ENCODE measurements at regions not wholly inside any gene's neighbourhood (a gene's known extent, or its start where the extent isn't known, plus 50 kb on each side); places are given as distances from the start of the nearest gene placed in this dataset.
A peak's percentile ranks its signal among the peaks of the same experiment; 100 is the strongest.

DNA sequence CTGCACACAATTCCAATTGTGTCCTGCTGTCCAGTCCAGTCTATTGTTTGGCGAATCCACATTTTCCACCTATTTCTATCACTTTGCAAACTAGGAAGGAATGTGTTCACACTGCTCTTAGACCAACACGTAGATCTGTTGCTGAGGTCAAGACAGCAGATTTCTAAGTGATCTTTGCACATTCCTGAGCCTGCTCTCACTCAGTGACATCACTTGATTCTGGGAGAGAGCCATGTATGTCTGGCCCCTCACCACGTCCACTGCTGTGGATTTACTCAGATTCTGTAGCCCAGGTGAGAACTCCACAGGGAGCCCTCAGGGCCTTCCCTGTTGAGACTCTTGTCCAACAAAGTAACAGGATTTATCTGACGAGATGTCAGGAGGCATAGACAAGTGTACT lies 317.2 kb downstream of the TSN start (continued):
- TF ChIP-seq, protein P1, sequence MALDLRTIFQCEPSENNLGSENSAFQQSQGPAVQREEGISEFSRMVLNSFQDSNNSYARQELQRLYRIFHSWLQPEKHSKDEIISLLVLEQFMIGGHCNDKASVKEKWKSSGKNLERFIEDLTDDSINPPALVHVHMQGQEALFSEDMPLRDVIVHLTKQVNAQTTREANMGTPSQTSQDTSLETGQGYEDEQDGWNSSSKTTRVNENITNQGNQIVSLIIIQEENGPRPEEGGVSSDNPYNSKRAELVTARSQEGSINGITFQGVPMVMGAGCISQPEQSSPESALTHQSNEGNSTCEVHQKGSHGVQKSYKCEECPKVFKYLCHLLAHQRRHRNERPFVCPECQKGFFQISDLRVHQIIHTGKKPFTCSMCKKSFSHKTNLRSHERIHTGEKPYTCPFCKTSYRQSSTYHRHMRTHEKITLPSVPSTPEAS (tag by site-specific recombination; IDR thresholded peaks at IDR 0.05): no peak
- no peak for TF ChIP-seq ZNF292 (tag by site-specific recombination; IDR thresholded peaks at IDR 0.05; ENCODE audit: borderline replicate concordance, low read depth)
- no peak for TF ChIP-seq SALL2 (tag by site-specific recombination; IDR thresholded peaks at IDR 0.05; ENCODE audit: borderline replicate concordance)
- TF ChIP-seq ZNF324 (tag by site-specific recombination; IDR thresholded peaks at IDR 0.05): no peak
- no peak for TF ChIP-seq ZNF558 (tag by site-specific recombination; IDR thresholded peaks at IDR 0.05)
- TF ChIP-seq ZNF366 (tag by site-specific recombination; conservative IDR thresholded peaks at IDR 0.05): no peak
- TF ChIP-seq ZNF423 (tag by site-specific recombination; IDR thresholded peaks at IDR 0.05): no peak

DNA sequence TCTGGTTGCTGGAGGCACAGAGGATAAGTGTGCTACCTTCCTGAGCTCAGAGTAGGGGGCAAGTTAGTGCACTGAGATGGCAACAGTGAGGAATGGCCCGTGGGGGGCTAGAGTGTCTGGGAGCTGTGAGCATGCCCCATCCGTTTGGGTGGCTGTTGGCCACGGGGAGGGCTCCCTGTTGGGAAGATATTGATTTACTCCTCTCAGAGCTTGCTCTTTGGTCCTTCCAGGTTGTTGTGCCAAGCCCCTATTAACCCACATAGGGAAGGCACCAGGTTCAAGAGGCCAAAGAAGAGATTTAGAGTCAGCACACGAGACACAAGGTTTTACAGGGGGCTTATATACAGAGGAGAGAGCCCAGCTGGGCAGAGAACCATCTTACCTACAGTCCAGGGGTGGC lies 318.8 kb downstream of the TSN start:
- TF ChIP-seq KLF10 (tag by site-specific recombination; IDR thresholded peaks at IDR 0.05) (no peak), ZNF140 (tag by site-specific recombination; IDR thresholded peaks at IDR 0.05) (no peak), MEIS1 (CRISPR knock-in tag; IDR thresholded peaks at IDR 0.05; ENCODE audit: borderline replicate concordance) (no peak), ZFP41 (tag by site-specific recombination; IDR thresholded peaks at IDR 0.05; ENCODE audit: borderline replicate concordance) (no peak), ZIC2 (tag by site-specific recombination; IDR thresholded peaks at IDR 0.05) (peak; percentile 43; the same call in 1 of the 2 replicates), ZBTB8A (tag by site-specific recombination; IDR thresholded peaks at IDR 0.05) (no peak), SP2 (tag by site-specific recombination; IDR thresholded peaks at IDR 0.05) (no peak)
- H3K36me3 ChIP-seq (ENCODE audit: control insufficient read depth in 2 of 2, insufficient read depth in 1 of 2, low read length in 2 of 2): no peaks in the 10 kb centered on the region
- no peaks in the 10 kb centered on the region for H3K9me3 ChIP-seq (ENCODE audit: control insufficient read depth, insufficient read depth, low read depth, low read length)
- H3K27ac ChIP-seq (ENCODE audit: extremely low read depth, low read depth, low read length): no peak overlapping the region
- ChIA-PET POLR2A (interaction anchor here (0.5 kb wide), 1 partner anchor 338 kb away, joined by 9 read pairs; the partner anchor contains the start of gene NIFK), CTCF (no interaction called here)
- H3K4me3 ChIP-seq (ENCODE audit: low read depth, low read length): no peak overlapping the region
- H3K4me1 ChIP-seq (ENCODE audit: control insufficient read depth, insufficient read depth, low read length): no peaks in the 10 kb centered on the region

DNA sequence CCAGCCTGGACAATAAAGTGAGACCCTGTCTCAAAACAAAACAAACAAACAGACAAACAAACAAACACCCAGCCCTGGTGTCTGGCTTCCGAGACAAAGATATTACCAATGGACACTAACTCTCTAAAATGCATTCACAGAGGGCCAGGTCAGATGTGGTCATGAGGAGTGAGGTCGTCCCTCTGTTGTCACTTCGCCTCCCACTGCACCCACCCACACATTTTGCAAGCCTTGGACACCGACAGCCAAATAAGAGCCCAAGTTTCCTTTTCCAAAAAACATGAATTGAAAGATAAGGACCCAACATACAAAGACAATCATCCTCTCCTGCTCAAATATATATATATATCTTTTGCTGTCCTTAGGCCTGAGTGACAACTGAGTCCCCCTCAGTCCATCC lies 319.9 kb downstream of the TSN start:
- Histone ChIP-seq H3K4me3 (ENCODE audit: low read depth, low read length) (no peak overlapping the region), H3K36me3 (ENCODE audit: control insufficient read depth in 2 of 2, insufficient read depth in 1 of 2, low read length in 2 of 2) (no peaks in the 10 kb centered on the region), H3K9me3 (ENCODE audit: control insufficient read depth, insufficient read depth, low read depth, low read length) (no peaks in the 10 kb centered on the region), H3K27ac (ENCODE audit: extremely low read depth, low read depth, low read length) (no peak overlapping the region), H3K4me1 (ENCODE audit: control insufficient read depth, insufficient read depth, low read length) (no peaks in the 10 kb centered on the region)
- CTCF ChIA-PET: no interaction called here
- POLR2A ChIA-PET: no interaction called here
- TF ChIP-seq, protein P2, sequence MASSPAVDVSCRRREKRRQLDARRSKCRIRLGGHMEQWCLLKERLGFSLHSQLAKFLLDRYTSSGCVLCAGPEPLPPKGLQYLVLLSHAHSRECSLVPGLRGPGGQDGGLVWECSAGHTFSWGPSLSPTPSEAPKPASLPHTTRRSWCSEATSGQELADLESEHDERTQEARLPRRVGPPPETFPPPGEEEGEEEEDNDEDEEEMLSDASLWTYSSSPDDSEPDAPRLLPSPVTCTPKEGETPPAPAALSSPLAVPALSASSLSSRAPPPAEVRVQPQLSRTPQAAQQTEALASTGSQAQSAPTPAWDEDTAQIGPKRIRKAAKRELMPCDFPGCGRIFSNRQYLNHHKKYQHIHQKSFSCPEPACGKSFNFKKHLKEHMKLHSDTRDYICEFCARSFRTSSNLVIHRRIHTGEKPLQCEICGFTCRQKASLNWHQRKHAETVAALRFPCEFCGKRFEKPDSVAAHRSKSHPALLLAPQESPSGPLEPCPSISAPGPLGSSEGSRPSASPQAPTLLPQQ (tag by site-specific recombination; IDR thresholded peaks at IDR 0.05): no peak
- TF ChIP-seq ZNF391 (tag by site-specific recombination; IDR thresholded peaks at IDR 0.05; ENCODE audit: borderline replicate concordance, low read depth): no peak
- TF ChIP-seq HOXA7 (CRISPR knock-in tag; IDR thresholded peaks at IDR 0.05; ENCODE audit: borderline replicate concordance): no peak
- TF ChIP-seq, protein P3, sequence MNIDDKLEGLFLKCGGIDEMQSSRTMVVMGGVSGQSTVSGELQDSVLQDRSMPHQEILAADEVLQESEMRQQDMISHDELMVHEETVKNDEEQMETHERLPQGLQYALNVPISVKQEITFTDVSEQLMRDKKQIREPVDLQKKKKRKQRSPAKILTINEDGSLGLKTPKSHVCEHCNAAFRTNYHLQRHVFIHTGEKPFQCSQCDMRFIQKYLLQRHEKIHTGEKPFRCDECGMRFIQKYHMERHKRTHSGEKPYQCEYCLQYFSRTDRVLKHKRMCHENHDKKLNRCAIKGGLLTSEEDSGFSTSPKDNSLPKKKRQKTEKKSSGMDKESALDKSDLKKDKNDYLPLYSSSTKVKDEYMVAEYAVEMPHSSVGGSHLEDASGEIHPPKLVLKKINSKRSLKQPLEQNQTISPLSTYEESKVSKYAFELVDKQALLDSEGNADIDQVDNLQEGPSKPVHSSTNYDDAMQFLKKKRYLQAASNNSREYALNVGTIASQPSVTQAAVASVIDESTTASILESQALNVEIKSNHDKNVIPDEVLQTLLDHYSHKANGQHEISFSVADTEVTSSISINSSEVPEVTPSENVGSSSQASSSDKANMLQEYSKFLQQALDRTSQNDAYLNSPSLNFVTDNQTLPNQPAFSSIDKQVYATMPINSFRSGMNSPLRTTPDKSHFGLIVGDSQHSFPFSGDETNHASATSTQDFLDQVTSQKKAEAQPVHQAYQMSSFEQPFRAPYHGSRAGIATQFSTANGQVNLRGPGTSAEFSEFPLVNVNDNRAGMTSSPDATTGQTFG (tag by site-specific recombination; IDR thresholded peaks at IDR 0.05; ENCODE audit: borderline replicate concordance): no peak
- no peak for TF ChIP-seq ZNF621 (tag by site-specific recombination; IDR thresholded peaks at IDR 0.05)
- no peak for TF ChIP-seq ZNF202 (tag by site-specific recombination; IDR thresholded peaks at IDR 0.05; ENCODE audit: borderline replicate concordance)
- no peak for TF ChIP-seq ZNF239 (tag by site-specific recombination; IDR thresholded peaks at IDR 0.05)
- TF ChIP-seq, protein P4, sequence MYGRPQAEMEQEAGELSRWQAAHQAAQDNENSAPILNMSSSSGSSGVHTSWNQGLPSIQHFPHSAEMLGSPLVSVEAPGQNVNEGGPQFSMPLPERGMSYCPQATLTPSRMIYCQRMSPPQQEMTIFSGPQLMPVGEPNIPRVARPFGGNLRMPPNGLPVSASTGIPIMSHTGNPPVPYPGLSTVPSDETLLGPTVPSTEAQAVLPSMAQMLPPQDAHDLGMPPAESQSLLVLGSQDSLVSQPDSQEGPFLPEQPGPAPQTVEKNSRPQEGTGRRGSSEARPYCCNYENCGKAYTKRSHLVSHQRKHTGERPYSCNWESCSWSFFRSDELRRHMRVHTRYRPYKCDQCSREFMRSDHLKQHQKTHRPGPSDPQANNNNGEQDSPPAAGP (tag by site-specific recombination; IDR thresholded peaks at IDR 0.05): no peak
- no peak for TF ChIP-seq ZNF174 (tag by site-specific recombination; IDR thresholded peaks at IDR 0.05)
- no peak for TF ChIP-seq ZNF585B (tag by site-specific recombination; IDR thresholded peaks at IDR 0.05)
